Uterus (tissue), 2 donors: ENCODE measurements at regions not wholly inside any gene's neighbourhood (a gene's known extent, or its start where the extent isn't known, plus 50 kb on each side); places are given as distances from the start of the nearest gene placed in this dataset.
"Not testable (repeated sequence)": the region's sequence is repeated elsewhere in the genome, so short reads cannot be mapped to it uniquely, and the experiment has no call there.

ENCODE experiments used
- CTCF ChIP-seq, 4 experiments: fragments of 200-600 bp in 2 of 4; fragments of 450-650 bp in 2 of 4; sonication (generic) in 2 of 4; IDR thresholded peaks; one replicate each; pipeline ENCODE4 v1.5.1; 2016 to 2019; ENCODE audit warnings: antibody characterized with exemption in 4 of 4, mild to moderate bottlenecking in 2 of 4, moderate library complexity in 1 of 4
- POLR2A ChIP-seq, 2 donors: fragments of 450-650 bp; IDR thresholded peaks; one replicate each; pipeline ENCODE4 v1.6.1; 2016; ENCODE audit warnings: antibody characterized with exemption in 2 of 2, mild to moderate bottlenecking in 1 of 2, moderate library complexity in 1 of 2

- TF ChIP-seq CTCF, POLR2A (IDR thresholded peaks at IDR 0.05): not testable (repeated sequence)
These were observed 5366.8 kb upstream of the TPTE start for GRCh38 chr21:5154641-5154982.
